Omental fat pad (tissue), 3 donors: ENCODE measurements at regions not wholly inside any gene's neighbourhood (a gene's known extent, or its start where the extent isn't known, plus 50 kb on each side); places are given as distances from the start of the nearest gene placed in this dataset.
A peak's percentile ranks its signal among the peaks of the same experiment; 100 is the strongest.

Experiments used
- ATAC-seq: fragments of 150-250 bp; one replicate; pipeline ENCODE4 v1.9.1; 2016; ENCODE audit warnings: mild to moderate bottlenecking, moderate library complexity; ENCODE audit not compliant: low FRiP score
- DNase-seq: peaks from one replicate; pipeline ENCODE4 v3.0.0-alpha.2; 2019; ENCODE audit warnings: low spot score
- CTCF ChIP-seq, 3 donors: fragments of 450-650 bp; IDR thresholded peaks; one replicate each; pipeline ENCODE4 v1.5.1; 2016 to 2017; ENCODE audit warnings: antibody characterized with exemption in 3 of 3, mild to moderate bottlenecking in 3 of 3, moderate library complexity in 2 of 3

- no peak for ATAC-seq
- TF ChIP-seq CTCF (IDR thresholded peaks at IDR 0.05): no peak
- no peak for DNase-seq
These were observed 188.5 kb upstream of the BMPER start for GRCh38 chr7:33716581-33717477.

GRCh38 chr7:33719059-33719581 is 186.2 kb upstream of the BMPER start:
- peak; percentile 55 for ATAC-seq
- no peak for DNase-seq
- TF ChIP-seq CTCF (IDR thresholded peaks at IDR 0.05): no peak

GRCh38 chr7:33720139-33720538 is 185.2 kb upstream of the BMPER start:
- ATAC-seq (no peak), DNase-seq (no peak)
- TF ChIP-seq CTCF (IDR thresholded peaks at IDR 0.05): no peak

GRCh38 chr7:33720870-33721269 is 184.5 kb upstream of the BMPER start:
- DNase-seq: no peak
- ATAC-seq: no peak
- TF ChIP-seq CTCF (IDR thresholded peaks at IDR 0.05): no peak

GRCh38 chr7:33721895-33722294 is 183.4 kb upstream of the BMPER start:
- DNase-seq: no peak
- TF ChIP-seq CTCF (IDR thresholded peaks at IDR 0.05): no peak
- ATAC-seq: no peak

- ATAC-seq: peak; percentile 58
- no peak for TF ChIP-seq CTCF (IDR thresholded peaks at IDR 0.05)
- no peak for DNase-seq
These were observed 182.8 kb upstream of the BMPER start for GRCh38 chr7:33722383-33723101.
